IMR-90 (cell line): ENCODE measurements at regions not wholly inside any gene's neighbourhood (a gene's known extent, or its start where the extent isn't known, plus 50 kb on each side); places are given as distances from the start of the nearest gene placed in this dataset.

ENCODE experiments used
- ATAC-seq: fragments of 200-7000 bp; cut with Tn5 transposase; 2 replicates; pipeline ENCODE4 v1.9.1; 2020; ENCODE audit warnings: low read depth, mild to moderate bottlenecking, moderate library complexity
- BruUV-seq: library from RNA; stranded (reverse); fragments of 400-500 nt; replicated peaks from 2 replicates; lab custom pipeline; 2021; lab: Mats Ljungman, UMichigan
- CTCF ChIA-PET: fragments of 300-600 bp; formaldehyde crosslinking; extraction: SDS; loops from one replicate; lab custom pipeline; 2021; ENCODE audit warnings: antibody characterized with exemption; lab: Yijun Ruan, JAX
- POLR2A ChIA-PET: fragments of 300-600 bp; sonication (Branson Sonifier 250); formaldehyde crosslinking; loops from one replicate; lab custom pipeline; 2022; ENCODE audit warnings: antibody characterized with exemption; ENCODE audit not compliant: unreplicated experiment; lab: Charles Lee
- DNase-seq: peaks from one replicate; pipeline ENCODE4 v3.0.0; 2013
- H2AFZ ChIP-seq: replicated peaks from 2 replicates; pipeline ENCODE3; 2013; ENCODE audit warnings: low read length, mild to moderate bottlenecking; ENCODE audit not compliant: poor library complexity
- H2AK5ac ChIP-seq: 2 replicates; pipeline ENCODE4 v1.6.1; 2013; ENCODE audit warnings: low read depth, low read length, inconsistent platforms
- H2AK9ac ChIP-seq: replicated peaks from 2 replicates; pipeline ENCODE3; 2013; ENCODE audit warnings: mild to moderate bottlenecking, low read depth, low read length, moderate library complexity; ENCODE audit not compliant: poor library complexity
- H2BK120ac ChIP-seq: 2 replicates; pipeline ENCODE4 v1.6.1; 2013; ENCODE audit warnings: low read depth, low read length, inconsistent platforms
- H2BK15ac ChIP-seq: 3 replicates; pipeline ENCODE4 v1.6.1; 2013; ENCODE audit warnings: low read depth, low read length, inconsistent platforms
- H2BK20ac ChIP-seq: 2 replicates; pipeline ENCODE4 v1.6.1; 2013; ENCODE audit warnings: low read depth, mild to moderate bottlenecking, inconsistent platforms, low read length, moderate library complexity
- H2BK5ac ChIP-seq: 2 replicates; pipeline ENCODE4 v1.6.1; 2013; ENCODE audit warnings: mild to moderate bottlenecking, low read depth, low read length, inconsistent platforms; ENCODE audit not compliant: poor library complexity, severe bottlenecking
- H3K14ac ChIP-seq: replicated peaks from 2 replicates; pipeline ENCODE4 v1.6.1; 2013; ENCODE audit warnings: low read depth, low read length, inconsistent platforms
- H3K18ac ChIP-seq: 2 replicates; pipeline ENCODE4 v1.6.1; 2013; ENCODE audit warnings: low read depth, low read length, control low read depth
- H3K23ac ChIP-seq: 2 replicates; pipeline ENCODE4 v1.6.1; 2013; ENCODE audit warnings: low read depth, low read length, inconsistent platforms
- H3K27ac ChIP-seq: 2 replicates; pipeline ENCODE4 v1.5.1; 2013; ENCODE audit warnings: mild to moderate bottlenecking, control low read depth, low read length; ENCODE audit not compliant: insufficient read depth
- H3K27me3 ChIP-seq: 2 replicates; pipeline ENCODE4 v1.6.1; 2013; ENCODE audit warnings: low read length; ENCODE audit not compliant: control insufficient read depth, insufficient read depth
- H3K36me3 ChIP-seq: 2 replicates; pipeline ENCODE4 v1.6.1; 2013; ENCODE audit warnings: low read length, mixed read lengths; ENCODE audit not compliant: control insufficient read depth, insufficient read depth
- H3K4ac ChIP-seq: 2 replicates; pipeline ENCODE4 v1.6.1; 2013; ENCODE audit warnings: low read depth, low read length, inconsistent platforms
- H3K4me1 ChIP-seq: 2 replicates; pipeline ENCODE4 v1.6.1; 2013; ENCODE audit warnings: low read length, mixed read lengths; ENCODE audit not compliant: control insufficient read depth, insufficient read depth
- H3K4me2 ChIP-seq: 2 replicates; pipeline ENCODE4 v1.6.1; 2013; ENCODE audit warnings: low read depth, mild to moderate bottlenecking, control low read depth, low read length, moderate library complexity
- H3K4me3 ChIP-seq: 2 replicates; pipeline ENCODE4 v1.5.1; 2013; ENCODE audit warnings: low read depth, mild to moderate bottlenecking, control low read depth, low read length, moderate library complexity; ENCODE audit not compliant: insufficient read depth
- H3K56ac ChIP-seq: 2 replicates; pipeline ENCODE4 v1.6.1; 2013; ENCODE audit warnings: low read length, inconsistent platforms; ENCODE audit not compliant: insufficient read depth; ENCODE audit errors: extremely low read depth
- H3K79me1 ChIP-seq, 2 experiments: 2 replicates each; pipeline ENCODE4 v1.6.1; 2013; ENCODE audit warnings: low read length in 2 of 2, inconsistent platforms in 1 of 2, low read depth in 1 of 2
- H3K9ac ChIP-seq: 2 replicates; pipeline ENCODE4 v1.6.1; 2013; ENCODE audit warnings: low read depth, low read length, control low read depth
- H3K9me1 ChIP-seq: 2 replicates; pipeline ENCODE4 v1.6.1; 2013; ENCODE audit warnings: low read length, inconsistent platforms; ENCODE audit not compliant: insufficient read depth
- H3K9me3 ChIP-seq: 2 replicates; pipeline ENCODE4 v1.6.1; 2013; ENCODE audit warnings: low read length; ENCODE audit not compliant: control insufficient read depth, insufficient read depth
- H4K20me1 ChIP-seq: 2 replicates; pipeline ENCODE4 v1.6.1; 2013; ENCODE audit warnings: low read length, inconsistent platforms; ENCODE audit not compliant: insufficient read depth
- H4K5ac ChIP-seq: 2 replicates; pipeline ENCODE4 v1.6.1; 2013; ENCODE audit warnings: mild to moderate bottlenecking, low read depth, low read length, control low read depth
- H4K8ac ChIP-seq, 2 experiments: 2 replicates each; pipeline ENCODE4 v1.6.1; 2013; ENCODE audit warnings: low read depth in 2 of 2, low read length in 2 of 2, control low read depth in 1 of 2, inconsistent platforms in 1 of 2
- H4K91ac ChIP-seq: 2 replicates; pipeline ENCODE4 v1.6.1; 2013; ENCODE audit warnings: low read depth, low read length, inconsistent platforms; ENCODE audit not compliant: insufficient read depth
- BHLHE40 ChIP-seq: fragments of 150-350 bp; IDR thresholded peaks from 2 replicates; pipeline ENCODE4 v1.6.1; 2016; ENCODE audit warnings: mild to moderate bottlenecking, low read depth, low read length
- CEBPB ChIP-seq: IDR thresholded peaks from 2 replicates; pipeline ENCODE4 v1.6.1; 2012; ENCODE audit warnings: low read depth, low read length, improper control_type of control experiment
- CHD1 ChIP-seq: IDR thresholded peaks from 2 replicates; pipeline ENCODE4 v1.6.1; 2012; ENCODE audit warnings: low read depth, low read length, improper control_type of control experiment
- FOS ChIP-seq: fragments of 150-350 bp; IDR thresholded peaks from 2 replicates; pipeline ENCODE4 v1.6.1; 2016; ENCODE audit warnings: low read depth, low read length
- MAFK ChIP-seq: IDR thresholded peaks from 2 replicates; pipeline ENCODE4 v1.6.1; 2012; ENCODE audit warnings: low read depth, low read length, improper control_type of control experiment
- MAZ ChIP-seq: IDR thresholded peaks from 2 replicates; pipeline ENCODE4 v1.6.1; 2012; ENCODE audit warnings: low read depth, mild to moderate bottlenecking, low read length, improper control_type of control experiment, moderate library complexity, borderline replicate concordance
- MXI1 ChIP-seq: IDR thresholded peaks from 2 replicates; pipeline ENCODE4 v1.6.1; 2012; ENCODE audit warnings: low read depth, mild to moderate bottlenecking, low read length, moderate library complexity, borderline replicate concordance
- NFE2L2 ChIP-seq: fragments of 150-350 bp; IDR thresholded peaks from 2 replicates; pipeline ENCODE4 v1.6.1; 2016; ENCODE audit warnings: low read depth, mild to moderate bottlenecking, low read length
- RCOR1 ChIP-seq: IDR thresholded peaks from 2 replicates; pipeline ENCODE4 v1.6.1; 2012; ENCODE audit warnings: mild to moderate bottlenecking, low read length, improper control_type of control experiment; ENCODE audit not compliant: insufficient replicate concordance
- RFX5 ChIP-seq: IDR thresholded peaks from 2 replicates; pipeline ENCODE4 v1.8.0; 2012; ENCODE audit warnings: low read depth, mild to moderate bottlenecking, low read length, moderate library complexity
- WGBS, 2 experiments: methylation state at CpG; one replicate each; pipeline versions ENCODE4 v1.1.5 to v1.1.7; 2013; ENCODE audit warnings: missing lambda C conversion rate in 2 of 2; ENCODE audit not compliant: insufficient read length in 1 of 2; ENCODE audit errors: extremely low coverage in 2 of 2; 5-methylcytosine and 5-hydroxymethylcytosine counted together
- dilution Hi-C: fragments of 300-500 bp; cut with HindIII; formaldehyde crosslinking; loops from one replicate; pipeline ENCODE4 v1.14.3; 2018; ENCODE audit warnings: low sequenced_read_pairs; ENCODE audit not compliant: unreplicated experiment
- in situ Hi-C: fragments of 300-500 bp; cut with MboI; formaldehyde crosslinking; loops from 3 replicates; pipeline ENCODE4 v1.14.3; 2019; ENCODE audit warnings: low sequenced_read_pairs, inconsistent platforms, mixed read lengths
- intact Hi-C: fragments of 100-400 bp; cut with micrococcal nuclease; formaldehyde crosslinking; loops from 2 replicates; pipeline ENCODE4 v1.10.0; 2022
- TF ChIP-seq, protein P1 (sequence below): conservative IDR thresholded peaks from 2 replicates; pipeline ENCODE4 v1.5.1; 2012; ENCODE audit warnings: mild to moderate bottlenecking, low read depth, low read length, improper control_type of control experiment
- TF ChIP-seq, protein P2 (sequence below): fragments of 150-350 bp; IDR thresholded peaks from 2 replicates; pipeline ENCODE4 v1.6.1; 2016; ENCODE audit warnings: low read depth, mild to moderate bottlenecking, low read length, moderate library complexity, borderline replicate concordance
- TF ChIP-seq, protein P3 (sequence below): fragments of 150-350 bp; IDR thresholded peaks from 2 replicates; pipeline ENCODE4 v1.6.1; 2017; ENCODE audit warnings: mild to moderate bottlenecking, antibody characterized with exemption, low read length, low read depth

DNA sequence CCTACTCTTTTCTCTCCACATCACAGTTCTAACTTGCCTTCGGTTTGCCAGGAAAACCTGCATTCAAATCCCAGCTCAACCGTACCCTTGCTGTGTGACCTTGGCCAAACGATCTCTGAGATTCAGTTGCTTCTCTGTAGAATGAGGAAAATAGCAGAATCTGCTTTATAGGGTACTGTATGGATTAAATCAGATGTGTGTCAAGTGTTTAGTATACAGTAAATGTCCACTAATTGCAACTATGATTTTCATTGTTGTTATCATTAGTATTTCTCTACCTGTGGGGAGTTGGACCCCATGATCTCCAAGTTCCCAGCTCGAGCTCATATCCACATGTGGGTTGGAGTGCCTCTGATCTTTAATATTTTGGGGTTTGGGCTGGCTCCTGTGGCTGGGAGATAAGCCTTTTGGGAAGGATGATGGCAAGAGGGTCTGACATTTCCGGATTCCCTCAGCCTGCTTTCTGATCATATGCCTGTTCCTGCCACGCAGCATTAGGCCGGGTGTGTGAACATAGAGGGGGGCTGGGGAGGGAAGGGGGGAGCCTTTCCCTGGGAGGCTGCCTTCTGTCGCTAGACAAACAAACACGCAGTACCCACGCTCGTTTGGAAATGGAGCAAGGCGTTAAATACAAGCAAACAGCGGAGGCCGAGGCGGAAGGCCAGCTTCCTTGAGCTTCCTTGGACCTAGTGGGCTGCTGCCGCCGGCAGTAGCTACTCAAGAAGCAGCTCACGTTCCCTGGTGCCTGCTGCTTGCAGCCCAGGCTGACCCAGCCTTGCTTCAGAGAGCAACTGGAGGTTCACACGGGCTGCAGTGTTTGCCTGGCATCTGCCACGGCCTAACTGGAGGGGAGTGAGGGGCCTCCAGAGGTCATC lies 213.5 kb upstream of the LHX5 start:
- H3K9me1 ChIP-seq, result no peaks in the 10 kb centered on the region
- POLR2A ChIA-PET, result no interaction called here
- no peak overlapping the region for H4K91ac ChIP-seq
- no peak overlapping the region for H4K5ac ChIP-seq
- H3K27ac ChIP-seq, result no peak overlapping the region
- no peak for TF ChIP-seq MAZ
- no peak for TF ChIP-seq MAFK
- TF ChIP-seq CEBPB, result no peak
- no peak for TF ChIP-seq RCOR1
- no peak for TF ChIP-seq CHD1
- TF ChIP-seq, protein P1, sequence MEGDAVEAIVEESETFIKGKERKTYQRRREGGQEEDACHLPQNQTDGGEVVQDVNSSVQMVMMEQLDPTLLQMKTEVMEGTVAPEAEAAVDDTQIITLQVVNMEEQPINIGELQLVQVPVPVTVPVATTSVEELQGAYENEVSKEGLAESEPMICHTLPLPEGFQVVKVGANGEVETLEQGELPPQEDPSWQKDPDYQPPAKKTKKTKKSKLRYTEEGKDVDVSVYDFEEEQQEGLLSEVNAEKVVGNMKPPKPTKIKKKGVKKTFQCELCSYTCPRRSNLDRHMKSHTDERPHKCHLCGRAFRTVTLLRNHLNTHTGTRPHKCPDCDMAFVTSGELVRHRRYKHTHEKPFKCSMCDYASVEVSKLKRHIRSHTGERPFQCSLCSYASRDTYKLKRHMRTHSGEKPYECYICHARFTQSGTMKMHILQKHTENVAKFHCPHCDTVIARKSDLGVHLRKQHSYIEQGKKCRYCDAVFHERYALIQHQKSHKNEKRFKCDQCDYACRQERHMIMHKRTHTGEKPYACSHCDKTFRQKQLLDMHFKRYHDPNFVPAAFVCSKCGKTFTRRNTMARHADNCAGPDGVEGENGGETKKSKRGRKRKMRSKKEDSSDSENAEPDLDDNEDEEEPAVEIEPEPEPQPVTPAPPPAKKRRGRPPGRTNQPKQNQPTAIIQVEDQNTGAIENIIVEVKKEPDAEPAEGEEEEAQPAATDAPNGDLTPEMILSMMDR, result no peak
- TF ChIP-seq NFE2L2, result no peak
- no peak for TF ChIP-seq MXI1
- TF ChIP-seq, protein P2, sequence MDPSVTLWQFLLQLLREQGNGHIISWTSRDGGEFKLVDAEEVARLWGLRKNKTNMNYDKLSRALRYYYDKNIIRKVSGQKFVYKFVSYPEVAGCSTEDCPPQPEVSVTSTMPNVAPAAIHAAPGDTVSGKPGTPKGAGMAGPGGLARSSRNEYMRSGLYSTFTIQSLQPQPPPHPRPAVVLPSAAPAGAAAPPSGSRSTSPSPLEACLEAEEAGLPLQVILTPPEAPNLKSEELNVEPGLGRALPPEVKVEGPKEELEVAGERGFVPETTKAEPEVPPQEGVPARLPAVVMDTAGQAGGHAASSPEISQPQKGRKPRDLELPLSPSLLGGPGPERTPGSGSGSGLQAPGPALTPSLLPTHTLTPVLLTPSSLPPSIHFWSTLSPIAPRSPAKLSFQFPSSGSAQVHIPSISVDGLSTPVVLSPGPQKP, result no peak
- TF ChIP-seq BHLHE40, result no peak
- no peak for TF ChIP-seq RFX5
- no peak for TF ChIP-seq FOS
- TF ChIP-seq, protein P3, sequence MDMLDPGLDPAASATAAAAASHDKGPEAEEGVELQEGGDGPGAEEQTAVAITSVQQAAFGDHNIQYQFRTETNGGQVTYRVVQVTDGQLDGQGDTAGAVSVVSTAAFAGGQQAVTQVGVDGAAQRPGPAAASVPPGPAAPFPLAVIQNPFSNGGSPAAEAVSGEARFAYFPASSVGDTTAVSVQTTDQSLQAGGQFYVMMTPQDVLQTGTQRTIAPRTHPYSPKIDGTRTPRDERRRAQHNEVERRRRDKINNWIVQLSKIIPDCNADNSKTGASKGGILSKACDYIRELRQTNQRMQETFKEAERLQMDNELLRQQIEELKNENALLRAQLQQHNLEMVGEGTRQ, result no peak
- intact Hi-C loops (no loop called here), dilution Hi-C loops (no loop called here), in situ Hi-C loops (no loop called here)
- H2AK5ac ChIP-seq, result no peak overlapping the region
- no peak overlapping the region for H2BK15ac ChIP-seq
- WGBS, 2 experiments, result 29% methylated on average over 7 of the region's 20 CpGs; no CpG with 5 or more reads in 1 of the 2 experiments
- no peak overlapping the region for H3K18ac ChIP-seq
- ATAC-seq (no peak), DNase-seq (no peak)
- H3K4me3 ChIP-seq, result no peak overlapping the region
- H3K23ac ChIP-seq, result no peak overlapping the region
- no peak overlapping the region for H3K4ac ChIP-seq
- H2BK120ac ChIP-seq, result no peak overlapping the region
- CTCF ChIA-PET, result interaction anchor here (0.6 kb wide), 1 partner anchor 106 kb away, joined by 3 read pairs; no protein-coding TSS in a partner anchor
- no peak overlapping the region for H2BK20ac ChIP-seq
- H2AK9ac ChIP-seq, result no peak overlapping the region
- no TSS peak for BruUV-seq
- no peak overlapping the region for H3K4me2 ChIP-seq
- H4K20me1 ChIP-seq, result no peaks in the 10 kb centered on the region
- no peak overlapping the region for H2BK5ac ChIP-seq
- no peak overlapping the region for H3K9ac ChIP-seq
- no peak overlapping the region for H3K14ac ChIP-seq
- H3K9me3 ChIP-seq, result no peaks in the 10 kb centered on the region
- no peak overlapping the region for H4K8ac ChIP-seq
- peaks cover 2% of the 10 kb centered on the region for H3K27me3 ChIP-seq
- peak overlapping the region; percentile 9 for H2AFZ ChIP-seq
- H3K4me1 ChIP-seq, result no peaks in the 10 kb centered on the region
- no peaks in the 10 kb centered on the region for H3K36me3 ChIP-seq
- H3K56ac ChIP-seq, result no peak overlapping the region
- H3K79me1 ChIP-seq, result no peaks in the 10 kb centered on the region
